Rectal smooth muscle tissue (tissue), 1 donor: ENCODE measurements at regions not wholly inside any gene's neighbourhood (a gene's known extent, or its start where the extent isn't known, plus 50 kb on each side); places are given as distances from the start of the nearest gene placed in this dataset.
A peak's percentile ranks its signal among the peaks of the same experiment; 100 is the strongest.
"Not testable (repeated sequence)": the region's sequence is repeated elsewhere in the genome, so short reads cannot be mapped to it uniquely, and the experiment has no call there.

Experiments used
- H3K27ac ChIP-seq: one replicate; pipeline ENCODE4 v1.7.0; 2013; ENCODE audit warnings: low read depth, low read length, inconsistent platforms
- H3K27me3 ChIP-seq: one replicate; pipeline ENCODE4 v1.7.0; 2013; ENCODE audit warnings: low read length; ENCODE audit not compliant: control insufficient read depth, insufficient read depth
- H3K36me3 ChIP-seq: one replicate; pipeline ENCODE4 v1.7.0; 2013; ENCODE audit warnings: low read length; ENCODE audit not compliant: control insufficient read depth, insufficient read depth
- H3K4me1 ChIP-seq: one replicate; pipeline ENCODE4 v1.7.0; 2013; ENCODE audit warnings: low read length; ENCODE audit not compliant: control insufficient read depth, insufficient read depth
- H3K4me3 ChIP-seq: one replicate; pipeline ENCODE4 v1.7.0; 2013; ENCODE audit warnings: low read length
- H3K9ac ChIP-seq: one replicate; pipeline ENCODE4 v1.7.0; 2013; ENCODE audit warnings: low read length

DNA sequence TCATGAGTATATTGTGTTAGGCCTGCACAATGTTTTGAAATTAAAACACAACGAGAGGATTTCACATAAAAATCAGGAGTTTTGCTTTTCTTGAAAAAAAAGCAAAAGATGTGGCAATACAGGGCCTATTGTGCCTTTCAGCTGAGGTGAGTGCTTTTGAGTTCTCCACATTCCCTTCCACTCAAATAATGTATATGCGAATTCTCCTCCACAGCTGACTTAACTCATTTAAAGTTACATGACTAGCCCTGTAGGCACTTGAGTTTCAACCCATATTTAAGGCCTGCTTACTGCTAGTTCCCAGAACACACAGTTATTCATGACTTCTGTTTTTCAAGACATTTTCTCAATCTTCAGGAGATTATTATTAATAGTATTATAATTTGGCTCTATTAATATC is 353.1 kb downstream of the NUP35 start:
- Histone ChIP-seq H3K4me1 (no peaks in the 10 kb centered on the region), H3K4me3 (no peak overlapping the region), H3K36me3 (no peaks in the 10 kb centered on the region), H3K27me3 (no peaks in the 10 kb centered on the region), H3K9ac (no peak overlapping the region), H3K27ac (no peak overlapping the region)

GRCh38 chr2:183478941-183479595 is 354.8 kb downstream of the NUP35 start:
- H3K4me3 ChIP-seq, H3K27ac ChIP-seq, H3K36me3 ChIP-seq, H3K27me3 ChIP-seq, H3K9ac ChIP-seq, H3K4me1 ChIP-seq: not testable (repeated sequence)

- no peak overlapping the region for H3K27ac ChIP-seq
- H3K27me3 ChIP-seq: no peaks in the 10 kb centered on the region
- no peak overlapping the region for H3K4me3 ChIP-seq
- H3K36me3 ChIP-seq: no peaks in the 10 kb centered on the region
- no peaks in the 10 kb centered on the region for H3K4me1 ChIP-seq
- H3K9ac ChIP-seq: no peak overlapping the region
These were observed 363.1 kb downstream of the NUP35 start for GRCh38 chr2:183487326-183487725.

GRCh38 chr2:183488421-183488820 is 364.2 kb downstream of the NUP35 start:
- Histone ChIP-seq H3K4me1 (no peaks in the 10 kb centered on the region), H3K27ac (no peak overlapping the region)

GRCh38 chr2:183490489-183490888 is 366.2 kb downstream of the NUP35 start:
- Histone ChIP-seq H3K9ac (no peak overlapping the region), H3K36me3 (no peaks in the 10 kb centered on the region), H3K4me1 (no peaks in the 10 kb centered on the region), H3K4me3 (peak overlapping the region; percentile 8), H3K27me3 (no peaks in the 10 kb centered on the region), H3K27ac (no peak overlapping the region)

More at GRCh38 chr2:183488421-183488820, 364.2 kb downstream of the NUP35 start:
- H3K4me3 ChIP-seq: no peak overlapping the region
- no peak overlapping the region for H3K9ac ChIP-seq
- H3K36me3 ChIP-seq: no peaks in the 10 kb centered on the region
- no peaks in the 10 kb centered on the region for H3K27me3 ChIP-seq

GRCh38 chr2:183490914-183491313 is 366.7 kb downstream of the NUP35 start:
- Histone ChIP-seq H3K27ac (no peak overlapping the region), H3K4me1 (no peaks in the 10 kb centered on the region), H3K36me3 (no peaks in the 10 kb centered on the region), H3K9ac (no peak overlapping the region), H3K4me3 (peak overlapping the region; percentile 8), H3K27me3 (no peaks in the 10 kb centered on the region)

- Histone ChIP-seq H3K4me3 (no peak overlapping the region), H3K9ac (no peak overlapping the region), H3K27ac (no peak overlapping the region), H3K27me3 (no peaks in the 10 kb centered on the region), H3K4me1 (no peaks in the 10 kb centered on the region), H3K36me3 (no peaks in the 10 kb centered on the region)
These were observed 368.8 kb downstream of the NUP35 start for GRCh38 chr2:183493040-183493439.

DNA sequence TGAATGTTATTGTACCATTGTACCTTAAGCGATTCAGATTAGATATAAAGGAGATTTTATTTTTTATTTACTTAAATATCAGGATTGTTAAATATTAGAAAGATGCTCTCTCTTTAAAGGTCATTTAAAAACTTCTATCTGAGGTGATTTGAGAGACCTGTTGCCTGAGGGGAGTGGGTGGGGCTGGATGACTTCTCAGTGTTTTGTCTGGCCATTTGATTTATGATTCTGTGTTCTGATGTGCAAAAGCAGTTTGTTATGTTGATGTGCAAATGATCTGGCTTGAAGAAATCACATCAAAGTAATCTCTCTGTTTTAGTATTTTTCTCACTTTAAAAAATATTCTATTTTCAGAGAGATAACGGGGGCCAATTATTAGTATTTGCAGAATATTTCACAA is 370.8 kb downstream of the NUP35 start:
- no peak overlapping the region for H3K9ac ChIP-seq

GRCh38 chr2:183495589-183496267 is 371.5 kb downstream of the NUP35 start:
- no peak overlapping the region for H3K4me3 ChIP-seq
- H3K27me3 ChIP-seq: no peaks in the 10 kb centered on the region
- no peak overlapping the region for H3K27ac ChIP-seq
- H3K9ac ChIP-seq: no peak overlapping the region
- no peaks in the 10 kb centered on the region for H3K36me3 ChIP-seq
- H3K4me1 ChIP-seq: no peaks in the 10 kb centered on the region

More for the DNA sequence above, 370.8 kb downstream of the NUP35 start:
- Histone ChIP-seq H3K36me3 (no peaks in the 10 kb centered on the region), H3K27me3 (no peaks in the 10 kb centered on the region), H3K4me1 (no peaks in the 10 kb centered on the region), H3K4me3 (no peak overlapping the region), H3K27ac (no peak overlapping the region)

GRCh38 chr2:183497861-183498260 is 373.6 kb downstream of the NUP35 start:
- Histone ChIP-seq H3K4me1 (no peaks in the 10 kb centered on the region), H3K27ac (no peak overlapping the region), H3K36me3 (no peaks in the 10 kb centered on the region), H3K27me3 (no peaks in the 10 kb centered on the region), H3K4me3 (no peak overlapping the region), H3K9ac (no peak overlapping the region)

- Histone ChIP-seq H3K27me3 (no peaks in the 10 kb centered on the region), H3K27ac (no peak overlapping the region), H3K36me3 (no peaks in the 10 kb centered on the region), H3K9ac (no peak overlapping the region), H3K4me1 (no peaks in the 10 kb centered on the region), H3K4me3 (no peak overlapping the region)
These were observed 381.7 kb downstream of the NUP35 start for GRCh38 chr2:183505911-183506310.

- Histone ChIP-seq H3K4me3 (no peak overlapping the region), H3K27ac (no peak overlapping the region), H3K36me3 (no peaks in the 10 kb centered on the region), H3K4me1 (no peaks in the 10 kb centered on the region), H3K9ac (no peak overlapping the region), H3K27me3 (no peaks in the 10 kb centered on the region)
These were observed 386.9 kb downstream of the NUP35 start for GRCh38 chr2:183511154-183511553.
